IPS DF 19.7 (cell line): ENCODE measurements at regions not wholly inside any gene's neighbourhood (a gene's known extent, or its start where the extent isn't known, plus 50 kb on each side); places are given as distances from the start of the nearest gene placed in this dataset.

Experiments used
- DNase-seq: peaks from one replicate; pipeline ENCODE4 v3.0.0-alpha.2; 2013; ENCODE audit warnings: low read depth, low spot score

DNA sequence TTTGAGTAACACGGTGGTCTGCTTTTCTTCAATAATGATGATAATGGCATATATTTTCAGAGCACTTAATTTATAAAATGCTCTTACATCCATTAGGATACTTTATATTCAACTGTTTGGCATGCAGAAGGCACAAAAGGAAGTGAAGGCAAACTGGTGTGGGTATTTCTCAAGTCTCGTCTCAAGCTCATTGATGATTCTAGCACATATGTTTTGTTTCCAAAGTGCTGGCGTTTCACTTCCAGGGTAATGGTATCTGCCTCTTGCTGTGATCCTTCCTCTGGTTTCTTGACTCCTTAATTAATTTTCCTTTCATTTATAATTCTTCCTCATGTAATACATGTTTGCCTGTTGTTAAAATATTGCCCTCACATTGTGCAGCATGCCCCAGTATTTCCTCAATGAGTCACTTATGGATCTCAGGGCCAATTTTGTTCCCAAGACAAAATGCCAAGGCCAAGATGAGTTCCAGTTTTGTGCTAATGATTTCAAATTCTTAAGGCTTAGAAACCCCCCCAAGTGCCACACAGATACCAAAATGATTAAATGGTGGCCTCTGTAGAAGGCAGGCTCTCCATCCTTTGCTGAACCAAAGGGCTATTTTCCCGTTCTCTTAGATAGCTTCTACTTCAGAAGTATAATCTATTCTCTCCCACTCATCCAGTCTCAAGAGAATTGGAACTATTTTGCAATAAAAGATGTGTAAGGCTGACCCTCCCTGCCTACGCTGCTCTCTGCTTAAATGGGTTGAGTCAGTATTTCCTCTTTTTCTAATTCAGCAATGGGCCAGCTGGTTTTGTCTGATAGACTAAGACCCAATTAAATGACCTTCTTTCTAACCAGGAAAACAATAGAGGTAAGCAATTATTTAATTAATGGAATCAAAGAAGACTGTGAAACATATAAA lies 171.2 kb downstream of the ZNF365 start:
- DNase-seq = no peak

DNA sequence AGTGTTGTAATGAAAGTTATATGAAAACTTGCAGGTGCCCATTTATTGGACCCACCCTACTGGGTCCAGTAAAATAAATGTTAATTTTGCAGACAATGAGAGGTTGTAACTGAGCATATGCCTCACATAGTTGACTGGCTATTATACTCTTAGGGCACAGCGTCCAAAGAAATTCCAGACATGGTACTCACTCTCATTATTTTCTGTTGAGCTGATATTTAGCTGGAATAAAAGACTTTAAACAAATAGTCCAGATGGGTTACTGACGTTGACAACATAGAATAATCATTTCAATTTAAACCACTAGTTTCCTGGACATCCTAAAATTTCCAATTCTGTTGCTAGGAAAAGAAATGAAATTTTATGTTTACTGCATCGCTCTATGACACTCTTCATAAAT lies 174.5 kb downstream of the ZNF365 start:
- DNase-seq = no peak

DNA sequence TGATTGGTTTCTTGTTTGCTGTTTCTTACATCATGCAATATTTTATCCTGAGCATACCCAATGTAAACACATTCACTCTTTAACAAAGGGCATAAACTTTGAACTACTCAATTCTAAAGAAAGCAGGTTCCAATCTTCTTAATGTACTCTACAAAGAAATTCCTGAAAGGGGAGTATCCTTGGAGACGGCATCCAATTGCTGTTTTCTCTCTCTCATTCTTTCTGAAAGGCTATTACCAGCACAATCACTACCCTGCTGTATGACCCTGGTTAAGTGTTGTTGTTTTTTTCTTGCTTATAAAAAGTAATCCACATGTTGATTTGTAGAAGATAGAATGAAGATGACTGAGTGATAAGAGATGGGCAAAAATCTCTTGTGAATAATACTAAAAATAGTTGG lies 176.0 kb downstream of the ZNF365 start:
- DNase-seq = no peak

DNA sequence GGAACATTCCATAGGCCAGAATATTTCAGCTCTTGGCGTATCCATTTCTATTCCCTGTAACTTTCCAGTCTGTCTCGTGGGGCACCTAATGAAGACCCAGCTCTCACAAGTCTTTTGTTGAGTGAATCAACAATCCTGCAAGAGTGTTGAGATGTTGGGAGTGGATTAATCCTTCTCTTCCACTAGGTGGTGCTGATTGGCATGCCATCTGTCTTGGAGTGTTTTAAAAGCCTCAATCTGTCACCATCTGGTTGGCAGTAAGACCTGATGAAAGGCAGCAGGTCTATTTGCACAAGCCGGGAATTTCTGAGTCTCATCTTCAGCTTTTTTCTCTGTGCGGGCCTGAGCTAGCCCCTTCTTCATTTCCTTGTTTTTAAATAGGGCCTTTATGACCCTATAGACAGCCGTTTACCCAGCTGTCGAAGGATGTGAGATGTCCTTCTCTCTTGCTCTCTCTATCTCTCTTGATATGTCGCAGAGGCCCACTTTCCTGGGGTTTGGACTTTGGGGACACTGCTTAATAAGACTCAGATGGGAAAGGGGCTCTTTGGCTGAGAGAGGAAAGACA lies 180.5 kb downstream of the ZNF365 start:
- DNase-seq = peak; percentile 30

DNA sequence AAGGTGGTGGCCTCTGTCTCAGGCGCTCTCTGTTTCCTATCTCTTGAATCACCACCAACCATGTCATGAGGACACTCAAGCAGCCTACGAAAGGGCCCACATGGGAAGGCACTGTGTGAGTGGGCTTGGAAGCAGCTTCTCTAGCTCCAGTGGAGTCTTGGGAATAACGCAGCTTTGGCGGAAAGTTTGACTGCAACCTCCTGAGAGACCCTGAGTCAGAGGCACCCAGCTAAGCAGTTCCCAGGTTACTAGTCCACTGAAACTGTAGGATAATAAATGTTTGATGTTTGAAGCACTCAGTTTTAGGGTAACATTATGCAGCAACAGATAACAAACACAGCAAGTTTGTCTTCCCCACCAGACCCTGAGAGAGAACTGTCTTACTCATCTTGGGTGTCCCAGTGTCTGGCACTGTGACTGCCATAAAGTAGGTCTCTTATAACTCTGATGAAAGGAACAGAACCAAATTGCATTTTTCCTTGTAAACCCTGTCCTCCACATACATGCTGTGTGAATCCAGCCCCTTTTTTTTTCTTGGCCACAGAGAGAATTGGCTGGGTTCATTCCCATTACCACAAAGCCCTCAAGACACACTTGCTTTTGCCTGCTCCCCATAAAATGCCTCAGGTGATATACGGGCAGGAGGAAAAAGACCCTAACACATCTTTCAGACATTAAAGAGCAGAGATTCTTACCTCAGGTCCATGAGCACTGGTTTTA lies 185.5 kb downstream of the ZNF365 start:
- no peak for DNase-seq

DNA sequence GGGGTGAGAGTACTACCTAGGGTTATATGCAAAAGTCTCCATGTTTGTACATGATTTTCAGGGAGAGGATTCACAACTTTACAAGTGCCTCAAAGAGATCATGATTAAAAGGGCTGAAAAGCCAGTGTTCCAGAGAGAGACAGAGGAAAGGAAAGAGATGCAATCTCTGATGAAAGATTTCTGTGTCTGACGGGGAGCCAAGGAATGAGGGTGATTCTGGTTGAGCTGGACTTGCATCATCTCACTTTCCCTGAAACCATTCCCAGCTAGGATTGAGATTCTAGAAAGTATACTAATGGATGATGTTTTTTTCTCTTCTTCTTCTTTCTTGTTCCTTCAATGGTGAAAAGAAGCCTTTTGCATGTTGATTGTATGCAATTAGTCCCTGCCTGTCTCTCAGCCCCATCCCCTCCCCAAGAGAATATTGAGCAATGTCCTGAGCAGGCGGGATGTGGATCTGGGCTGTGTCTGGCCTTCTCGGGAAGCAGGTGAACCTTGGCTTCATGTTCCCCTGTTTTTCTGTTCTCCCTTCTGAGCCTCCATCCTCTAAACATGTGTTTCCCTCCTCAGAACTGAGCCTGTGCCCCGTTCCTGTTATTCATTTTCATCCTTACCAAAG lies 186.1 kb downstream of the ZNF365 start:
- DNase-seq = no peak

DNA sequence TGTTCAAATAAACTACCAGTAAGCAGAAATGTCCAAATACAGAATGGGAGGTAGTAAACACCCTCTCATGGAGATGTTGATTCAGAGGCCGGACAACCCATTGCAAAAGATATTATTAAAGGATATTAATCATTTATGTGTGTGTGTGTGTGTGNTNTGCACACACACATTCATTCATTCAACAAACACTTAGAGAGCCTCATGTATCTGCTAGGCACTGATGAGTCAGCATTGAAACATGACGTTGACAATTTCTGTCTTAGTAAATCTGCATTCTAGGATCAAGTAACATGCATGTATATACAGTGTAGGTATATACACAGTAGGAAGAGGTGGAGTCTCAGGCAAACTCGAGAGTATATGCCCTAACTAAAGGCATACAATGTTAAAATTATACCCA lies 187.0 kb downstream of the ZNF365 start:
- DNase-seq = no peak

DNA sequence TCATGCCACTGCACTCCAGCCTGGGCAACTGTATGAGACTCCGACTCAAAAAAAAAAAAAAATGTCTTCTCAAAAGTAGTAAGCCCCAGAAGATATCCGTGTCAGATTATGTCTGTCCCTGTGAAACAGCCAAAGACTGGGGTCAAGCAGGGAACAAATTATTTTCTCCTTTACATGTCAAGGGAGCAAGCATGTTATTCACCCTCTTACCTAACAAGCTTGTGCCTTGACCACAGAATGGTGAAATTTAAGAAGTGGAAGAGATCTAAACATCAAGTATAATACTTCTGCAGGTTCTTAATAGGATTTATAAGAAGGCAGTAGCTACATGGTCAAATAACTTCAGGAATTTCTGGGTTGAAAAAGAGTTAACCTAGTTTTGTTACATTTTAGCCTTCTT lies 187.9 kb downstream of the ZNF365 start:
- no peak for DNase-seq

DNA sequence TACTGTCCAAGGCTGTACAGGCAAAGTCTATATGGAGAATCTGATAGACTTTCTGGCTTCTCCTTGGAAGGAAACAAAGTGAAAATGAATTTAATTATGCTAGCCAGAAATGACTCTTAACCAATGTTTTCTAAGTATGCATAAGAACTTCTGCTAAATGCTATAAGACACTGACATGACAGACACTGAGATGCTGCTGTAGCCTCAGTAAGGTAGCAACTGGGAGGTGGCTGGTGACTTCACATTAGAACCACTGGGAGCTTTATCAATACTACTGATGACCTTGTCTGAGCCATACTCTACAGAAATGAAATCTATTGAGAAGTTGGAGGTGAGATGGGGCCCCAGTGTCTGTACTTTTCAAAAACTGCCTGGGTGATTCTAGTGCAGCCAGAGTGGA lies 188.6 kb downstream of the ZNF365 start:
- DNase-seq = no peak

DNA sequence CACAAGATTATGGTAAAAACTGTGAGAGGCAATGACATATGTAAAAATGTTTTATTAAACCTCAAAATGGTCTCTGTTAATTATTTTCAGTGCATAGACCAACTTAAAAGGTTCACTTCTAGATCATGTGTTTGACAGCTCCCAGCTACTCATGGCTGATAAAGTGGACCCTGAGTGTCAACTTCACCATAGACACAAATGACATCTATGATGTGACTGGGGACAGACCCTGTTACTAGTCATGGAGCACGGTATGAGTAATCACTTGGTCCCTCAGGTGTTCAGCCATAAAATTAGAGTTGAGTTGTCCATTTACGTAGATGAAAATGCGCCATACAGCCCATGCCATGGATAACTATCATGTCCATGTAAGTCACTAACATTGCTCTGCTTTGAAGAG lies 199.8 kb downstream of the ZNF365 start:
- DNase-seq = no peak

DNA sequence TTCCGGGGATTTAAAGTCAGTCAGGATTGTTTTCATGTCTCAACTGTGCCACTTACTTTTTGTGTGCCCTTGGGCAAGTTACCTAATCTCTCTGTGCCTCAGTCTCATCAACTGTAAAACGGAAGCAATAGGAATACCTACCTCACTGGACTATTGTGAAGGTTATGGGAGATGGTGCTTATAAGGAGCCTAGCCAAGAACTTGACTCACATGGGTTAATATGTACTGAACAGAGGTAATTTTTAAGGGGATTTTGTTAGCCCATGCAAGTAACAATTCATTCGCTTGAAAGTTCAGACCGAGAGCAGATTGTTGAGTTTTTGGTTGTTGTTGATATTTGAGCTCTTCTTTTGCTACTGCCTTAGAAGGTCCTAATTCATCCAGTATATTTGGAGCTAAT lies 202.9 kb downstream of the ZNF365 start:
- no peak for DNase-seq

DNA sequence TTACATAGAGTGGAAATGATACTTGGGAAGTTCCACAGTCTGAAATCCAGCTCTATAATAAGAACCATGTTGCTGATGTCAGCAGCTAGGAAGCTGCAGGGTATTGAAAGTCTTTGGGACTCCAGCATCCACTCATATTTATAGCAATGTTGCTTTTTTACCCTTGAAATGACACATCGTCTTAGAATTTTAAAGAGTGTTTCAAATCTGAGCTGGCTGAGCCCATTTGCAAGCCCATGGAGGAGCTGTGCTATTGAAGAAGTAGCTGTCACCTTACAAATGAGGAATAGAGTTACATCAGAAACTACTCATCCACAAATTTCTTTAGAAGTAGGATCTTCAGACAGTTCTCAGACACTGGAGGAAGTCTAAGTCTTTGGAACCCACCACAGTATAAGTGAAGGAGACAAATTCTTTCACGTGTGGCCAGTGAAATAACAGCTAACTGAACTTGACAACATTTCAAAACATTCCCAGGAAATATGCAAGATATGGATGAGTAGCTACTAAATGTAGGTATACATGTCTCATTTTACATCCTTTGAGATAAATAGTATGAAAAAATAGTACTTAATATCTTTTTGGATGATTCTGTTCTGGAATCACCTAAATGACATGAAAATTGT lies 203.6 kb downstream of the ZNF365 start:
- no peak for DNase-seq

DNA sequence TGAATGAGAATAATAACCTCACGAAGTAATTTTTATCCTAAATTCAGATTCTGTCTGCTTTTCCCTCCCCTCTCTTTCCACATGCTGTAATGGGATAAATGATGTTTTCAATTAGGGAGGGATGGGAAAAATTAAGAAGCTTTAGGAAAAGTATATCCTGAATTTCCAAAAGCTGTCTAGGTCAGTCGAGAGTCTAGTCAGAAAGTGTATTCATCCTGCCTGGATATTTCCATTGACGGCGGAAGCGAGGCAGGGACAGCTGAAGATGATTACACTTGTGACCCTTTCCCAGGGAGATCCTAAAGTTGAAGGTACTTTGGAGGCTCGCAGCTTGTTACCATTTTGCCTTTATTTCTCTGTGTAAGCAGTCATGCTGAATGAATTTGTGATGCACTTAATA lies 204.1 kb downstream of the ZNF365 start:
- no peak for DNase-seq

DNA sequence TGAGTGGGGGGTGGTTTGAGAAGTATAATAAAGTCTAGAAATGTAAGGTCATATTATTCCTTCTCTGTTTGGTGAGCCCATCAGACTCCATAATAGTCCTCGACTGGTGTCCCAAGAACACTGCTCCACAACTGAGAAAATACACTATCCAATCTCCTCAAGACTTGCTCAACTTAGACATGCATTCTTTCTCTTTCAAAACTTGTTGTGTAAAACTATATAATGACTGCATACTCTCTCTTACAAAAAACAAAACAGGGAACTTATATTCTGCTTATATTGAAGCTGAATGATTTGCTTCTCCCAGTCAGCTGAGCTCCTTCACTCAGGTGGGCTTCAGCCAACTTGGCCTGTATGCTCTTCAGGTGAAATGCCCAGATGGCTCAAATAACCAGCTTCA lies 204.7 kb downstream of the ZNF365 start:
- DNase-seq = no peak

DNA sequence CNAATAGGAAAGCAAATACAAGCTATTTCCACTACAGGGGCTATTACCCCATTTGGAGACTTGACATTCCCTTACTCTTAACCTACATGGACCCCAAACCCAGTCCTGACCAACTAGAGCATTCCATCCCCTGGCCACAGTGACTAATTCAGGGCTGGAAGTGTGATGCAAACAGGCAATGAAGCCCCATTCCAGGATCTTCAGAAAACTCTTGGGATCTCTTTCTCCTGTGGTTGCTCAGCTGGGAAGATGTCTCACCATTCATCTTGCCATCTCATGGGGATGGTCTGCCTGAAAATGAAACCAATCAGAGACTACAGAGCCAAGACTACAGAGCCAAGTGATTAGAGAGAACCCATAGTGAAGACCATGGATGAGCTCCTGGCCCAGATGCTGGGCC lies 206.2 kb downstream of the ZNF365 start:
- DNase-seq = no peak

DNA sequence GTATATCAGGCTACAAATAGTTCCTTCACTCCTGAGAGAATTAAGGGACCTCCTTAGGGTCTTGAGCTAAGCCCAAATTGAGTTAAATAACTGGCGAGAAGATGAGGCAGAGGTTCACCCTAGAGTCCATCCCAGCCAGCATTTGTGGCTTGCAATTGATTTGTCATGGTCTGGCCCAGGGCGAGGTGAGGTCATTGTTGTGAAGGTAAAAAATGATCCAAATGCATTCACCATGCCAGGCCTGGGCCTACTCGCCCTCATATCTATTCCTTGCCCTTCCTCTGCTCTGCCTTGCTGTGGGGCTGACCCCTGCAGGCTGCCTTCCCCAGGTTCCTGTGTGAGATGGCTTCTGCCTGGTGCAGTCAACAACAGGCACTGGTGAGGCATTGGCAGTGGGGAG lies 207.2 kb downstream of the ZNF365 start:
- DNase-seq = no peak

DNA sequence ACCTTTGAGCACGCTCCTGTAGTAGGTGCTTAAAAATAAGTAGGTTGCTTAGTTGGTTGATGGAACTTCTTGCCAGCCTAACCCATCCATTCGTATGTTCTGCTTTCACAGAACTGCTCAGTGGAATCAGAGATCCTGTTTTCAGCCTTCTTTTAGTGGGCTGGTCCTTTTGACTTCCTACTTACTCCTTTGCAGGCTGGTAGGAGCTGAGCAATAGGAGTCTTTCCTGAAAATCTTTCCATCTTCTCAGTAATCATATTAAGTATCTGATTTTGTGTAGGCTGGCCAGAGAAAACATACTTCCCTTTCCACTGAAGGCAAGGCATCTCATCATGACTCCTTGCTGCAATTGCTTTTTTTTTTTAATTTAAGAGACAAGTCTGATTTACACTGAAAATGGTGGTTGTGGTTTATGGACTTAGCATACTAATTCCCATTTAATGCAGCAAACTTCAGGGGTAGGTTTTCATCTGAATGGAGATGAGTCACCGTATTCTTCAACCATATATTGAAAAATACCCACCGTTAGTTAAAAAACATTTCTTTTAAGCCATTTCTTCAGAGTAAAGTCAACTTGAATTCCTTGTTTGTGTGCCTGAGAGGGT lies 208.0 kb downstream of the ZNF365 start:
- DNase-seq = no peak

DNA sequence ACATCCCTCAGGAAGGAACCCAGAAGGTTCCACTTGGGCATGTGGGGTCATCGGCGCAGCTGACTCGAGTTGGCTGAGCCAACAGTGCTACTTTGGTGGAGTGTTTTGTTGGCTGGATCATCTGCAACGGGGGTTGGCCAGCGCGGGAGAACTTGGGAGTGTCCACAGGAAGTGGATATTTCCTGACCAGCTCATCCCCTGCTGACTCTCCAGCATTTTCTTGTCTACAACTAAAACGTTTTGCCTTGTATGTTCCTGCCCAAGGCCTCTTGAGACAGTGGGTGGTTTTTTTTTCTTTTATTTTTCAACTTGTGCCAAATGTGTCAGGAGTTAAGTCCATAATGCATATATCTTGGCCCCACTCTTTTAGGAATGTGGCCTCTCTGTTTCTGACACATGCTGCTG lies 208.6 kb downstream of the ZNF365 start:
- no peak for DNase-seq

DNA sequence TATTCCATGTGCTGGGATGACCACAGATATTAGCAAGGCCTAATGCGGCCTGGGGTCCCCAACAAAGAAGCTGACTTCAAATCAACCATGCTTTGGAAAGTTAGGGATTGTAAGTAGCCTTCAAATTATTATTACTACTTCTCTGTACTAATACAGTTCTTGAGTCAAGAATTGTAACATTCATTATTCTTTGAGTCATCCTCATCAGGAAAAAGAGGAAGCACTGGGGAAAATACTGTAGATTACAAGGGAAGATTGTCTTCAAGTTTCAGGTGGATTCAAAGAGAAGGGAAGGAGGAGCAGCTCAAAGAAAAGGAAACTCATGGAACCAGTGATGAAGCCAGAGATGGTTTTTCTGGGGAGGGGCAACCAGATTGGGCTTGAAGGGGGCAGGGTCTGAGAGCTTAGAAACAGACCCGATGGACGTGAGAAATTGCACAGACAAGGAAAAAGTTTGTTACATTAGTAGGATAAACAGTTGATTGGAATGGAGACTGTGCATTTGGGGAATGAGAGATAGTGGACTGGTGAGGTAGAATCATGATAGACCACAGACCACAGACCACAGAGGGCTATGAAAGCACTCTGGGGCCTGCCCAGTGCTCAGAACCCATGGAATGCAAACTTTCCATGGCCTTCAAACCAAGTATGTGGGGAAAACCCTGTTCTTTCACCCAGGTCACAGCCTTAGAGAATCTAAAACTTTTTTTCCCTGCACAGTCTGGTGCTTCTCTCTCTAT lies 209.9 kb downstream of the ZNF365 start:
- no peak for DNase-seq

DNA sequence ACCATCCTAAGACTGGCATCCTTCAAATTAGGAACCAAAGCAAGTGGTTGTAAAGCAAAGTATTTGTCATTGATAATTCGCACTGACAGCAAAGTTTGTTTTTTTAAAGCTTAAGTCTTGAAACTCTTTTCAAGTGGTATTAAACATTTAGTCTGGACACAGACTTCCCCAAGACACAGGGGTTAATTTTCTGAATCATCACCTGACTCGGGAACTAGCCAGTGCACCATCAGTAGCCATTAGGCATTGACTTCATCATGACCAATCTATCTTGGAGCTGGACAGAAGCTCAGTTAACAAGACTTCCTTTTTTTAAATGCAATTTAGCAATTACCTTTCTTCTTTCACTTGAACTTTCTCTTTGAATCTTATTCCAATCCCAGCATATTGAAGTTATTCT lies 210.6 kb downstream of the ZNF365 start:
- no peak for DNase-seq
